HG03342 (cell line): ENCODE measurements at regions not wholly inside any gene's neighbourhood (a gene's known extent, or its start where the extent isn't known, plus 50 kb on each side); places are given as distances from the start of the nearest gene placed in this dataset.
"Not testable (repeated sequence)": the region's sequence is repeated elsewhere in the genome, so short reads cannot be mapped to it uniquely, and the experiment has no call there.

Source experiments
- ATAC-seq: cut with Tn5 transposase; IDR thresholded peaks from one replicate; pipeline ENCODE4 v1.9.1; 2021; ENCODE audit warnings: mild to moderate bottlenecking, moderate library complexity; ENCODE audit not compliant: unreplicated experiment

- ATAC-seq, result no peak
Measured at GRCh38 chr2:167607211-167607610, 640.2 kb downstream of the STK39 start.

GRCh38 chr2:167602122-167602521, 645.3 kb downstream of the STK39 start:
- ATAC-seq, result no peak

- no peak for ATAC-seq
Measured at GRCh38 chr2:167599219-167599618, 648.2 kb downstream of the STK39 start.

- ATAC-seq, result peak; percentile 95
Measured at GRCh38 chr2:167595839-167596471, 651.4 kb downstream of the STK39 start.

GRCh38 chr2:167595021-167595420, 652.4 kb downstream of the STK39 start:
- ATAC-seq, result no peak

GRCh38 chr2:167592441-167592840, 655.0 kb downstream of the STK39 start:
- ATAC-seq, result no peak

- ATAC-seq, result no peak
Measured at GRCh38 chr2:167582619-167583018, 664.8 kb downstream of the STK39 start.

GRCh38 chr2:167581961-167582574, 665.3 kb downstream of the STK39 start:
- ATAC-seq, result no peak

- no peak for ATAC-seq
Measured at GRCh38 chr2:167579826-167580225, 667.6 kb downstream of the STK39 start.

GRCh38 chr2:167575276-167575675, 672.1 kb downstream of the STK39 start:
- ATAC-seq, result no peak

GRCh38 chr2:167572883-167573619, 674.3 kb downstream of the STK39 start:
- ATAC-seq, result no peak

- ATAC-seq, result no peak
Measured at GRCh38 chr2:167570370-167570769, 677.0 kb downstream of the STK39 start.

- not testable (repeated sequence) for ATAC-seq
Measured at GRCh38 chr2:167563885-167564619, 675.8 kb downstream of the XIRP2 start.

GRCh38 chr2:167558272-167558991, 670.2 kb downstream of the XIRP2 start:
- not testable (repeated sequence) for ATAC-seq

GRCh38 chr2:167555098-167555720, 666.9 kb downstream of the XIRP2 start:
- no peak for ATAC-seq

- no peak for ATAC-seq
Measured at GRCh38 chr2:167553635-167554034, 665.4 kb downstream of the XIRP2 start.

- no peak for ATAC-seq
Measured at GRCh38 chr2:167551416-167551815, 663.1 kb downstream of the XIRP2 start.

- no peak for ATAC-seq
Measured at GRCh38 chr2:167550448-167550847, 662.2 kb downstream of the XIRP2 start.

- ATAC-seq, result no peak
Measured at GRCh38 chr2:167548396-167548795, 660.1 kb downstream of the XIRP2 start.

- ATAC-seq, result no peak
Measured at GRCh38 chr2:167544602-167545001, 656.3 kb downstream of the XIRP2 start.
